Panc1 (cell line): ENCODE measurements at regions not wholly inside any gene's neighbourhood (a gene's known extent, or its start where the extent isn't known, plus 50 kb on each side); places are given as distances from the start of the nearest gene placed in this dataset.

Experiments
- CTCF ChIP-seq: fragments of 450-650 bp; IDR thresholded peaks from 2 replicates; pipeline ENCODE4 v1.5.1; 2017; ENCODE audit warnings: mild to moderate bottlenecking
- SIN3A ChIP-seq: IDR thresholded peaks from 2 replicates; pipeline ENCODE4 v1.6.1; 2012; ENCODE audit warnings: low read depth, mild to moderate bottlenecking, low read length, moderate library complexity, borderline replicate concordance; ENCODE audit not compliant: insufficient read depth
- TCF7L2 ChIP-seq: IDR thresholded peaks from 2 replicates; pipeline ENCODE4 v1.6.1; 2011; ENCODE audit warnings: mild to moderate bottlenecking, low read depth, low read length, inconsistent platforms

- TF ChIP-seq TCF7L2 (no peak), CTCF (no peak), SIN3A (no peak)
Measured at GRCh38 chr7:131203291-131203976, 124.2 kb upstream of the MKLN1 start.
